Endothelial cell of umbilical vein (primary cell): ENCODE measurements at regions not wholly inside any gene's neighbourhood (a gene's known extent, or its start where the extent isn't known, plus 50 kb on each side); places are given as distances from the start of the nearest gene placed in this dataset.

Experiments used
- BruUV-seq: library from RNA; stranded (reverse); fragments of 400-500 nt; replicated peaks from 2 replicates; lab custom pipeline; 2021; lab: Mats Ljungman, UMichigan
- CTCF ChIA-PET: fragments of 300-600, 350-600 bp; sonication (Branson Sonifier 250); formaldehyde crosslinking; loops from one replicate; lab custom pipeline; 2021; ENCODE audit warnings: antibody characterized with exemption, inconsistent platforms; lab: Charles Lee
- POLR2A ChIA-PET: fragments of 300-600, 350-600 bp; sonication (Branson Sonifier 250); formaldehyde crosslinking; loops from one replicate; lab custom pipeline; 2021; ENCODE audit warnings: antibody characterized with exemption, inconsistent platforms; lab: Charles Lee
- DNase-seq: peaks from one replicate; pipeline ENCODE4 v3.0.0-alpha.2; 2011; ENCODE audit warnings: low read depth, low spot score
- FAIRE-seq: peaks from 2 replicates; lab custom pipeline; 2011; peaks lifted over from hg19 to GRCh38; lab: Jason Lieb, UNC
- H2AFZ ChIP-seq: 2 replicates; pipeline ENCODE4 v1.6.0; 2012; ENCODE audit warnings: low read depth, low read length, control low read depth, inconsistent platforms
- H3K27ac ChIP-seq: 2 replicates; pipeline ENCODE4 v1.5.1; 2011; ENCODE audit warnings: low read depth, mild to moderate bottlenecking, control low read depth, low read length, moderate library complexity; ENCODE audit not compliant: insufficient read depth
- H3K27me3 ChIP-seq, 2 experiments: 2 replicates each; pipeline versions ENCODE4 v1.6.0 to v1.6.1; 2011; ENCODE audit warnings: low read length in 2 of 2, mixed read lengths in 1 of 2; ENCODE audit not compliant: control insufficient read depth in 2 of 2, insufficient read depth in 2 of 2
- H3K36me3 ChIP-seq, 2 experiments: 2 replicates in 1 of 2; 3 replicates in 1 of 2; pipeline ENCODE4 v1.5.1; 2011; ENCODE audit warnings: low read length in 2 of 2, mild to moderate bottlenecking in 1 of 2, moderate library complexity in 1 of 2; ENCODE audit not compliant: control insufficient read depth in 2 of 2, insufficient read depth in 2 of 2; ENCODE audit errors: extremely low read depth in 1 of 2
- H3K4me1 ChIP-seq: 3 replicates; pipeline ENCODE4 v1.5.1; 2011; ENCODE audit warnings: mild to moderate bottlenecking, low read length; ENCODE audit not compliant: control insufficient read depth, insufficient read depth; ENCODE audit errors: extremely low read depth
- H3K4me2 ChIP-seq: 2 replicates; pipeline ENCODE4 v1.6.1; 2011; ENCODE audit warnings: low read length, control low read depth, mixed read lengths; ENCODE audit not compliant: insufficient read depth
- H3K4me3 ChIP-seq, 3 experiments: fragments of 200-600 bp in 1 of 3; sonication (generic), shearing (Covaris generic) in 1 of 3; replicated peaks in 1 of 3; 2 replicates each; pipeline ENCODE4 v1.5.1; 2011 to 2016; ENCODE audit warnings: control low read depth in 3 of 3, low read length in 3 of 3, mild to moderate bottlenecking in 2 of 3, inconsistent platforms in 1 of 3, low read depth in 1 of 3, moderate library complexity in 1 of 3; ENCODE audit not compliant: insufficient read depth in 1 of 3
- H3K79me2 ChIP-seq: 2 replicates; pipeline ENCODE4 v1.6.0; 2012; ENCODE audit warnings: low read length, inconsistent platforms; ENCODE audit not compliant: control insufficient read depth, insufficient read depth
- H3K9ac ChIP-seq: replicated peaks from 2 replicates; pipeline ENCODE3; 2011; ENCODE audit warnings: low read length, control low read depth; ENCODE audit not compliant: insufficient read depth; ENCODE audit errors: extremely low read depth
- H3K9me1 ChIP-seq: replicated peaks from 3 replicates; pipeline ENCODE4 v1.6.0; 2011; ENCODE audit warnings: mild to moderate bottlenecking, low read length; ENCODE audit not compliant: control insufficient read depth, insufficient read depth; ENCODE audit errors: extremely low read depth
- H3K9me3 ChIP-seq: replicated peaks from 2 replicates; pipeline ENCODE4 v1.5.1; 2012; ENCODE audit warnings: low read length, inconsistent platforms; ENCODE audit not compliant: control insufficient read depth, insufficient read depth
- H4K20me1 ChIP-seq: replicated peaks from 2 replicates; pipeline ENCODE3; 2011; ENCODE audit warnings: mild to moderate bottlenecking, low read length; ENCODE audit not compliant: control insufficient read depth, insufficient read depth; ENCODE audit errors: extremely low read depth
- CTCF ChIP-seq, 2 donors: IDR thresholded peaks; 1 replicate in 1 of 2; 2 replicates in 1 of 2; pipeline ENCODE4 v1.5.1; 2011; ENCODE audit warnings: low read length in 2 of 2, mild to moderate bottlenecking in 2 of 2, moderate library complexity in 2 of 2, control low read depth in 1 of 2, inconsistent platforms in 1 of 2, low read depth in 1 of 2; ENCODE audit not compliant: insufficient read depth in 1 of 2; ENCODE audit errors: extremely low read depth in 1 of 2
- EZH2 ChIP-seq: IDR thresholded peaks from 2 replicates; pipeline ENCODE4 v1.6.1; 2012; ENCODE audit warnings: borderline replicate concordance, low read depth, mild to moderate bottlenecking, moderate library complexity, low read length, inconsistent platforms; ENCODE audit not compliant: severe bottlenecking
- FOS ChIP-seq: IDR thresholded peaks from 2 replicates; pipeline ENCODE4 v1.6.1; 2011; ENCODE audit warnings: mild to moderate bottlenecking, low read length, moderate library complexity, borderline replicate concordance; ENCODE audit not compliant: insufficient read depth
- GATA2 ChIP-seq: IDR thresholded peaks from 2 replicates; pipeline ENCODE4 v1.7.0; 2011; ENCODE audit warnings: low read depth, mild to moderate bottlenecking, moderate library complexity, mixed read lengths, low read length; ENCODE audit not compliant: insufficient read length, insufficient read depth
- JUN ChIP-seq: IDR thresholded peaks from 2 replicates; pipeline ENCODE4 v1.6.1; 2011; ENCODE audit warnings: borderline replicate concordance, low read depth; ENCODE audit not compliant: insufficient read length, insufficient read depth
- MAX ChIP-seq: IDR thresholded peaks from 2 replicates; pipeline ENCODE4 v1.6.1; 2011; ENCODE audit not compliant: insufficient read depth, insufficient read length
- MYC ChIP-seq: IDR thresholded peaks from one replicate; pipeline ENCODE4 v1.6.1; 2011; ENCODE audit warnings: mild to moderate bottlenecking, low read depth, low read length
- POLR2A ChIP-seq: IDR thresholded peaks from 2 replicates; pipeline ENCODE4 v1.6.1; 2012; ENCODE audit warnings: low read depth, mild to moderate bottlenecking, control low read depth, low read length
- POLR2AphosphoS5 ChIP-seq: IDR thresholded peaks from 2 replicates; pipeline ENCODE4 v1.6.1; 2012; ENCODE audit warnings: low read depth, mild to moderate bottlenecking, control low read depth, low read length, moderate library complexity; ENCODE audit not compliant: insufficient read depth
- dilution Hi-C: fragments of 300-500 bp; cut with MboI; formaldehyde crosslinking; loops from one replicate; pipeline ENCODE4 v1.15.0; 2019; ENCODE audit warnings: low sequenced_read_pairs; ENCODE audit not compliant: extremely low pct_ligation_motif_present
- intact Hi-C: fragments of 100-400 bp; cut with micrococcal nuclease; formaldehyde crosslinking; loops from one replicate; pipeline ENCODE4 v1.10.0; 2022

- TF ChIP-seq MYC (no peak), EZH2 (no peak), GATA2 (no peak), CTCF (IDR thresholded peaks at IDR 0.05; ENCODE audit: extremely low read depth in 1 of 2, insufficient read depth in 1 of 2, low read depth in 1 of 2, low read length in 2 of 2) (no peak), POLR2AphosphoS5 (no peak), MAX (no peak), JUN (no peak), FOS (no peak), POLR2A (no peak)
- POLR2A ChIA-PET, result no interaction called here
- dilution Hi-C loops (no loop called here), intact Hi-C loops (loop anchor here (10.0 kb wide), 1 partner anchor 289 kb away; no protein-coding TSS in a partner anchor)
- no peak overlapping the region for H3K4me2 ChIP-seq
- H3K9me3 ChIP-seq, result no peaks in the 10 kb centered on the region
- H3K27me3 ChIP-seq, result no peaks in the 10 kb centered on the region
- H3K27ac ChIP-seq, result no peak overlapping the region
- CTCF ChIA-PET, result interaction anchor here (0.5 kb wide), 1 partner anchor 287 kb away, joined by 3 read pairs; no protein-coding TSS in a partner anchor
- H3K79me2 ChIP-seq, result no peaks in the 10 kb centered on the region
- H4K20me1 ChIP-seq, result no peaks in the 10 kb centered on the region
- no peak for FAIRE-seq
- H3K9ac ChIP-seq, result no peak overlapping the region
- no peaks in the 10 kb centered on the region for H3K4me1 ChIP-seq
- BruUV-seq, result no TSS peak
- H3K4me3 ChIP-seq, result no peak overlapping the region
- no peak overlapping the region for H2AFZ ChIP-seq
- no peaks in the 10 kb centered on the region for H3K9me1 ChIP-seq
- no peak for DNase-seq
- H3K36me3 ChIP-seq, result no peaks in the 10 kb centered on the region
These were observed 61.4 kb upstream of the BTG3 start for GRCh38 chr21:17674106-17674505.
